Breast epithelium (tissue), 3 donors: ENCODE measurements at regions not wholly inside any gene's neighbourhood (a gene's known extent, or its start where the extent isn't known, plus 50 kb on each side); places are given as distances from the start of the nearest gene placed in this dataset.

Experiments used
- POLR2AphosphoS5 ChIP-seq, 3 donors: sonication (generic); formaldehyde crosslinking; IDR thresholded peaks; one replicate each; pipeline ENCODE4 v1.6.1; 2017; ENCODE audit warnings: antibody characterized with exemption in 3 of 3
- TF ChIP-seq, protein P1 (sequence below), 3 donors: fragments of 450-650 bp; IDR thresholded peaks; one replicate each; pipeline ENCODE4 v1.5.1; 2016 to 2017; ENCODE audit warnings: antibody characterized with exemption in 3 of 3, mild to moderate bottlenecking in 3 of 3, moderate library complexity in 3 of 3

DNA sequence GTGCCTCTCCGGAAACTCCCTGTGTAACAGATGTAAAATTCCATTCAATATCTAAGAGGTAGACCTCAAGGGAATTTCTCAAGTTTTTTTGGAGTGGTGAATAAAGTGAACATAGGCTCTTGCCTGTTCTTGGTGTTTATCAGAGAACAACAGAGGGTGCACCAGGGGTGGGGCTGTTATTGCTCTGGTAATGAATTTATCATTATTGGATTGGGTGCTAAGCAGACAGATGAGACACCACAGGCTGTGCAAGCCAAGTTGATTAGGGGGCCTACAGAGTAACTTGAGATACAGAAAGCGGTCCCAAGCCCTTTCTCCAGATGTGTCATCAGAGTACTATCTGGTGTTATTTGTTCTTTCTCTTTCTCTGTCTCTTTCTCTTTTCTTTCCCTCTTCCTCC lies 286.3 kb downstream of the OSR1 start:
- TF ChIP-seq POLR2AphosphoS5 (IDR thresholded peaks at IDR 0.05): no peak
- TF ChIP-seq, protein P1, sequence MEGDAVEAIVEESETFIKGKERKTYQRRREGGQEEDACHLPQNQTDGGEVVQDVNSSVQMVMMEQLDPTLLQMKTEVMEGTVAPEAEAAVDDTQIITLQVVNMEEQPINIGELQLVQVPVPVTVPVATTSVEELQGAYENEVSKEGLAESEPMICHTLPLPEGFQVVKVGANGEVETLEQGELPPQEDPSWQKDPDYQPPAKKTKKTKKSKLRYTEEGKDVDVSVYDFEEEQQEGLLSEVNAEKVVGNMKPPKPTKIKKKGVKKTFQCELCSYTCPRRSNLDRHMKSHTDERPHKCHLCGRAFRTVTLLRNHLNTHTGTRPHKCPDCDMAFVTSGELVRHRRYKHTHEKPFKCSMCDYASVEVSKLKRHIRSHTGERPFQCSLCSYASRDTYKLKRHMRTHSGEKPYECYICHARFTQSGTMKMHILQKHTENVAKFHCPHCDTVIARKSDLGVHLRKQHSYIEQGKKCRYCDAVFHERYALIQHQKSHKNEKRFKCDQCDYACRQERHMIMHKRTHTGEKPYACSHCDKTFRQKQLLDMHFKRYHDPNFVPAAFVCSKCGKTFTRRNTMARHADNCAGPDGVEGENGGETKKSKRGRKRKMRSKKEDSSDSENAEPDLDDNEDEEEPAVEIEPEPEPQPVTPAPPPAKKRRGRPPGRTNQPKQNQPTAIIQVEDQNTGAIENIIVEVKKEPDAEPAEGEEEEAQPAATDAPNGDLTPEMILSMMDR (IDR thresholded peaks at IDR 0.05): no peak
